GM10248 (cell line): ENCODE measurements at regions not wholly inside any gene's neighbourhood (a gene's known extent, or its start where the extent isn't known, plus 50 kb on each side); places are given as distances from the start of the nearest gene placed in this dataset.
"Not testable (repeated sequence)": the region's sequence is repeated elsewhere in the genome, so short reads cannot be mapped to it uniquely, and the experiment has no call there.

Experiments used
- CTCF ChIA-PET: fragments of 300-600 bp; sonication (Branson Sonifier 250); formaldehyde crosslinking; extraction: SDS; loops from one replicate; lab custom pipeline; 2021; ENCODE audit warnings: antibody characterized with exemption; lab: Yijun Ruan, JAX
- POLR2A ChIA-PET: fragments of 350-650 bp; sonication (Branson Sonifier 250); formaldehyde crosslinking; extraction: SDS; loops from one replicate; lab custom pipeline; 2020; ENCODE audit warnings: antibody characterized with exemption; lab: Yijun Ruan, JAX
- DNase-seq: peaks from one replicate; pipeline ENCODE4 v3.0.0; 2012; ENCODE audit errors: extremely low spot score
- CTCF ChIP-seq: IDR thresholded peaks from 2 replicates; pipeline ENCODE4 v1.5.1; 2012; ENCODE audit warnings: mild to moderate bottlenecking, low read depth; ENCODE audit errors: extremely low read depth, missing control alignments, control extremely low read depth

GRCh38 chr6:170062209-170062914 lies 228.5 kb downstream of the DLL1 start:
- no peak for TF ChIP-seq CTCF
- CTCF ChIA-PET: no interaction called here
- DNase-seq: no peak
- POLR2A ChIA-PET: no interaction called here

GRCh38 chr6:170058878-170059485 lies 231.9 kb downstream of the DLL1 start:
- no peak for TF ChIP-seq CTCF
- ChIA-PET CTCF (no interaction called here), POLR2A (no interaction called here)
- DNase-seq: no peak

- no peak for TF ChIP-seq CTCF
- ChIA-PET POLR2A (no interaction called here), CTCF (no interaction called here)
- DNase-seq: no peak
Observed at GRCh38 chr6:170057961-170058877, 232.7 kb downstream of the DLL1 start.

- no peak for DNase-seq
- ChIA-PET CTCF (no interaction called here), POLR2A (no interaction called here)
- TF ChIP-seq CTCF: no peak
Observed at GRCh38 chr6:170057034-170057734, 233.7 kb downstream of the DLL1 start.

- ChIA-PET POLR2A (no interaction called here), CTCF (no interaction called here)
- DNase-seq: no peak
- no peak for TF ChIP-seq CTCF
Observed at GRCh38 chr6:170056278-170056711, 234.6 kb downstream of the DLL1 start.

GRCh38 chr6:170055797-170056196 lies 235.1 kb downstream of the DLL1 start:
- POLR2A ChIA-PET, CTCF ChIA-PET, DNase-seq: not testable (repeated sequence)
